DND-41 (cell line): ENCODE measurements at regions not wholly inside any gene's neighbourhood (a gene's known extent, or its start where the extent isn't known, plus 50 kb on each side); places are given as distances from the start of the nearest gene placed in this dataset.

Experiments used
- ATAC-seq: fragments of 200-7000 bp; cut with Tn5 transposase; 3 replicates; pipeline ENCODE4 v1.9.1; 2021; ENCODE audit warnings: low read depth; ENCODE audit not compliant: insufficient read depth
- DNase-seq: peaks from one replicate; pipeline ENCODE4 v3.0.0-alpha.2; 2020
- H2AFZ ChIP-seq: 2 replicates; pipeline ENCODE4 v1.6.0; 2012; ENCODE audit warnings: low read depth, low read length
- H3K27ac ChIP-seq: 2 replicates; pipeline ENCODE4 v1.5.1; 2012; ENCODE audit warnings: low read length, inconsistent platforms
- H3K27me3 ChIP-seq: fragments of 200-600 bp; sonication (generic); 2 replicates; pipeline ENCODE4 v1.6.0; 2012; ENCODE audit warnings: low read length, mild to moderate bottlenecking, inconsistent platforms; ENCODE audit not compliant: insufficient read depth, poor library complexity
- H3K36me3 ChIP-seq: 2 replicates; pipeline ENCODE4 v1.5.1; 2012; ENCODE audit warnings: low read length, inconsistent platforms; ENCODE audit not compliant: insufficient read depth
- H3K4me1 ChIP-seq: 2 replicates; pipeline ENCODE4 v1.5.1; 2012; ENCODE audit warnings: mild to moderate bottlenecking, low read length; ENCODE audit not compliant: insufficient read depth
- H3K4me2 ChIP-seq: 2 replicates; pipeline ENCODE4 v1.6.0; 2012; ENCODE audit warnings: mild to moderate bottlenecking, moderate library complexity, low read length, inconsistent platforms; ENCODE audit not compliant: insufficient read depth
- H3K4me3 ChIP-seq, 2 experiments: fragments of 200-600 bp in 1 of 2; shearing (Covaris generic) in 1 of 2; 2 replicates each; pipeline ENCODE4 v1.5.1; 2012 to 2016; ENCODE audit warnings: inconsistent platforms in 2 of 2, low read length in 2 of 2, mild to moderate bottlenecking in 2 of 2, low read depth in 1 of 2, moderate library complexity in 1 of 2
- H3K79me2 ChIP-seq: 2 replicates; pipeline ENCODE4 v1.6.0; 2012; ENCODE audit warnings: low read length, inconsistent platforms; ENCODE audit not compliant: insufficient read depth
- H3K9ac ChIP-seq: 2 replicates; pipeline ENCODE4 v1.6.0; 2012; ENCODE audit warnings: low read depth, mild to moderate bottlenecking, inconsistent platforms, low read length, moderate library complexity
- H3K9me3 ChIP-seq: 2 replicates; pipeline ENCODE4 v1.5.1; 2012; ENCODE audit warnings: low read length, moderate library complexity, mild to moderate bottlenecking, inconsistent platforms; ENCODE audit not compliant: insufficient read depth, severe bottlenecking
- H4K20me1 ChIP-seq: 2 replicates; pipeline ENCODE4 v1.6.0; 2012; ENCODE audit warnings: low read length; ENCODE audit not compliant: insufficient read depth
- CTCF ChIP-seq: IDR thresholded peaks from 2 replicates; pipeline ENCODE4 v1.5.1; 2012; ENCODE audit warnings: borderline replicate concordance, low read length, moderate library complexity, mild to moderate bottlenecking; ENCODE audit not compliant: poor library complexity, severe bottlenecking; ENCODE audit errors: extremely low read depth
- EZH2 ChIP-seq: IDR thresholded peaks from 3 replicates; pipeline ENCODE4 v1.6.1; 2012; ENCODE audit warnings: borderline replicate concordance, low read depth, mild to moderate bottlenecking, moderate library complexity, low read length, inconsistent platforms; ENCODE audit not compliant: severe bottlenecking

GRCh38 chr3:87161417-87161816, 65.7 kb upstream of the CHMP2B start:
- DNase-seq (no peak), ATAC-seq (no peak)
- TF ChIP-seq CTCF, result no peak
- no peak for TF ChIP-seq EZH2
- Histone ChIP-seq H3K4me1 (no peaks in the 10 kb centered on the region), H4K20me1 (no peaks in the 10 kb centered on the region), H2AFZ (no peak overlapping the region), H3K36me3 (no peaks in the 10 kb centered on the region), H3K9ac (no peak overlapping the region), H3K4me3 (no peak overlapping the region), H3K27me3 (no peaks in the 10 kb centered on the region), H3K9me3 (no peaks in the 10 kb centered on the region), H3K79me2 (no peaks in the 10 kb centered on the region), H3K4me2 (no peak overlapping the region), H3K27ac (no peak overlapping the region)

- Histone ChIP-seq H3K79me2 (no peaks in the 10 kb centered on the region), H3K36me3 (no peaks in the 10 kb centered on the region), H3K9ac (no peak overlapping the region), H3K4me3 (no peak overlapping the region), H3K4me1 (no peaks in the 10 kb centered on the region), H3K27me3 (no peaks in the 10 kb centered on the region), H4K20me1 (no peaks in the 10 kb centered on the region), H3K27ac (no peak overlapping the region), H2AFZ (no peak overlapping the region), H3K4me2 (no peak overlapping the region), H3K9me3 (no peaks in the 10 kb centered on the region)
- DNase-seq (no peak), ATAC-seq (no peak)
- TF ChIP-seq EZH2 (no peak), CTCF (no peak)
Measured at GRCh38 chr3:87161013-87161412, 66.1 kb upstream of the CHMP2B start.

- TF ChIP-seq EZH2, result no peak
- no peak for TF ChIP-seq CTCF
- H3K4me1 ChIP-seq, result no peaks in the 10 kb centered on the region
- no peaks in the 10 kb centered on the region for H3K36me3 ChIP-seq
- DNase-seq (no peak), ATAC-seq (no peak)
- H3K4me2 ChIP-seq, result no peak overlapping the region
- no peak overlapping the region for H3K4me3 ChIP-seq
- no peak overlapping the region for H3K27ac ChIP-seq
- no peaks in the 10 kb centered on the region for H3K9me3 ChIP-seq
- H3K9ac ChIP-seq, result no peak overlapping the region
- no peak overlapping the region for H2AFZ ChIP-seq
- H4K20me1 ChIP-seq, result no peaks in the 10 kb centered on the region
- no peaks in the 10 kb centered on the region for H3K27me3 ChIP-seq
- H3K79me2 ChIP-seq, result no peaks in the 10 kb centered on the region
Measured at GRCh38 chr3:87158823-87159222, 68.3 kb upstream of the CHMP2B start.

GRCh38 chr3:87148020-87148419, 79.1 kb upstream of the CHMP2B start:
- H3K27ac ChIP-seq, result no peak overlapping the region
- no peaks in the 10 kb centered on the region for H4K20me1 ChIP-seq
- ATAC-seq, result no peak
- no peak overlapping the region for H3K4me2 ChIP-seq
- DNase-seq, result no peak
- no peak overlapping the region for H2AFZ ChIP-seq
- no peak overlapping the region for H3K9ac ChIP-seq
- H3K4me3 ChIP-seq, result no peak overlapping the region
- no peaks in the 10 kb centered on the region for H3K79me2 ChIP-seq
- no peaks in the 10 kb centered on the region for H3K36me3 ChIP-seq
- H3K9me3 ChIP-seq, result no peaks in the 10 kb centered on the region
- H3K27me3 ChIP-seq, result no peaks in the 10 kb centered on the region
- no peaks in the 10 kb centered on the region for H3K4me1 ChIP-seq
- TF ChIP-seq CTCF, result no peak
- no peak for TF ChIP-seq EZH2
